OCI-M2 (cell line): ENCODE measurements at regions not wholly inside any gene's neighbourhood (a gene's known extent, or its start where the extent isn't known, plus 50 kb on each side); places are given as distances from the start of the nearest gene placed in this dataset.
"Not testable (repeated sequence)": the region's sequence is repeated elsewhere in the genome, so short reads cannot be mapped to it uniquely, and the experiment has no call there.

Experiments used
- DNase-seq: peaks from one replicate; lab custom pipeline; 2025; ENCODE audit not compliant: unreplicated experiment; lab: John Stamatoyannopoulos, UW

DNA sequence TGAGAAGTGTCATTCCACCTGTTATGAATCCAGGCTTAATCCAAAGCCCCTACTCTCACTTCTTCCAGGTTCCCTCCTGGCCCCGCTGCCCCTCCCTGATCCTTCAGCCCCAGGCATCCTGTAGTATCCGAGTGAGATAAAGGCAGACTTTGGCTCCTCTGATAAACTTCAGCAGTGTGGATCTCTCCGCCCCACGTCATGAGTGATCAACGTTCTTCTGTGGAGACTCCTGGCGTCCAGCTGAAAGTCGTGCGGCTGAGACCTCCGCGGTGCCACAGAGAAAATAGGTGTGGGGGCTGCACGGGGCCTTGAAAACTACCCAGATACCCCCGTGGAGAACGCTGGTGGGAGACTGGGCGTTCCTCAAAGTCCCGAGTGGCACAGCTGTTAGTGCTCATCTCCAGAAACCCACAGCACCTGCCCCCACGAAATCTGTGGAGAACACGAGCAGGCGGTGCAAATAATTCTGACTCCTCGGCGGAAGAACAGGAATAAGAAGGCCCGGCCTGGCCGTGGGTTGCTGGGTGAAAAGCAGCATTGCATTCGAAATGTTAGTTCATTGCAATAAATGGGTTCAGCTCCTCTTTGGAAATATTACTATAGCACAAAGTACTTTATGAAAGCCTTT lies 180.0 kb upstream of the RGS6 start:
- no peak for DNase-seq

DNA sequence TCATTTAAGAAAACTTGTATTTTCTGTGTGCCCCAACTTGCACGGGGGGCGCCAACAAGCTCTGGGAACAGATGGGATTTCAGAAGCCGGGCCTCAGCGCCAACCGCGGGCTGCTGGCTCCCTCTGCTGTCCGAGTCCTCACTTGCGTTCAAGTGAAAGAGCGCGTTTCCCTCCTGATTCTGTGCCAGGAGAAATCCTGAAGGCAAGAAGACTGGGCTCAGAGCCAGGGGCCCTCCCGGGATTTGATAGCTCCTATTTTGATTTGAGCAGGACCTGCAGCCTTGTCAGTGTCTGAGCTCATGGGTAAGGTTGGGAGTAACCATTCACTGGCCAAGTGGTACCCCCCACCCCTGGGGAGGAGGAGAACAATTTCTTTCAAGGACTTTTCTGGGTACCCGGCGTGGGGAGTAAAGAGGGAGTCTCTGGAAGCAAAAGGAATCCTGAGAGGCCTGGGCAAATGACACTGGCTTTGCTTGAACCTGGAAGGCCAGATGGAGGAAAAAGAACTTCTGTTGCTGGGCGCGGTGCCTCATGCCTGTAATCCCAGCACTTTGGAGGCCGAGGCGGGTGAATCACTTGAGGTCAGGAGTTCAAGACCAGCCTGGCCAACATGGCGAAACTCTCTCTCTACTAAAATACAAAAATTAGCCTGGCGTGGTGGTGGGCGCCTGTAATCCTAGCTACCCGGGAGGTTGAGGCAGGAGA lies 179.0 kb upstream of the RGS6 start:
- DNase-seq: peak; percentile 52

DNA sequence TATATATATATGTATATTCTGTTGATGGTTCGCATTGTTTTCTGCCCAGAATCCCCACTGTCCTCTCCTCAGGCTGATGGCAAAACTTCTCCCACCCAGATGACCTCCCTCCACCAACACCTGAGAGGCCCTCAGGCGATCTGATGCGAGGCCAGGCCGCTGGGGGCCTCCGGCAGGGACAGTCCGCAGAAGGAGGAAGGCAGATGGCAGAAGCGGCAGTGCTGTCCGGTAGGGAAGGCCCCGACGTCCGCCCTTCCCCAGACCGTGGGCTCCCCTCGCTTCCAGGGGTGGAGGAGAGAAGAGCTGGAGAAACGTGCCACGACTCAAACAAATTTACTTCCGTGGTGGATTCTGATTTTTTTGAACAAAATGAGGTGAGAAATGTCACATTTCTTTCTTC lies 178.3 kb upstream of the RGS6 start:
- no peak for DNase-seq

DNA sequence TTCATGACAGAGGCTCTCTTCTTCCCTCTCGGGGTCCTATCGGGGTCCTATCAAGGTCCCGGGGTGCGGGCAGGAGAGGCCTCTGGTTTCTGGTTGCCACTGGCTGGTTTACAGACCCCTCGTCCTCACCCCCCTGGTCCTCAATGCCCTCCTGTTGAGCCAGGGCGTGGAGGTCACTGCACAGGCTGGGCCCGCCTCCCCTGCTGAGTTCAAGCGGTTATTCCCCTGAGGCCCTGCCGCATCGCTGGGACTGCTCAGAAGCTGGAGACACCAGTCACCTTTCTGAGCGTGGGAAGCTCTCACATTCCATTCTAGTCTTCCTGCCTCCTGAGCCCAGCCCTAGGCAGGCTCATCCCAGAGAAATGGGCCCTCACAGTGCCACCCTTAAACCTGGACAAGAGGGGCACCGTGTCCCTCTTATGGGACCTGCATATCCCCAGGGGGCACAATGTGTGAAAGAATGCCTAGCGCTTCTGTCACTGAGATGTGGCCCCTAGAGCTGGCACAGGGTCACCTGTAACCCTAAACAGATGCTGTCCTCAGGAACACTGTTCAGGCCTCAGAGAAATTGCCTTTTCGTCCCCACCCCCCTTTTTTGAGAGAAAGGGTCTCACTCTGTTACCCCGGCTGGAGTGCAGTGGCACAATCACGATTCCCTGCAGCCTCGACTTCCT lies 177.7 kb upstream of the RGS6 start:
- DNase-seq: no peak

DNA sequence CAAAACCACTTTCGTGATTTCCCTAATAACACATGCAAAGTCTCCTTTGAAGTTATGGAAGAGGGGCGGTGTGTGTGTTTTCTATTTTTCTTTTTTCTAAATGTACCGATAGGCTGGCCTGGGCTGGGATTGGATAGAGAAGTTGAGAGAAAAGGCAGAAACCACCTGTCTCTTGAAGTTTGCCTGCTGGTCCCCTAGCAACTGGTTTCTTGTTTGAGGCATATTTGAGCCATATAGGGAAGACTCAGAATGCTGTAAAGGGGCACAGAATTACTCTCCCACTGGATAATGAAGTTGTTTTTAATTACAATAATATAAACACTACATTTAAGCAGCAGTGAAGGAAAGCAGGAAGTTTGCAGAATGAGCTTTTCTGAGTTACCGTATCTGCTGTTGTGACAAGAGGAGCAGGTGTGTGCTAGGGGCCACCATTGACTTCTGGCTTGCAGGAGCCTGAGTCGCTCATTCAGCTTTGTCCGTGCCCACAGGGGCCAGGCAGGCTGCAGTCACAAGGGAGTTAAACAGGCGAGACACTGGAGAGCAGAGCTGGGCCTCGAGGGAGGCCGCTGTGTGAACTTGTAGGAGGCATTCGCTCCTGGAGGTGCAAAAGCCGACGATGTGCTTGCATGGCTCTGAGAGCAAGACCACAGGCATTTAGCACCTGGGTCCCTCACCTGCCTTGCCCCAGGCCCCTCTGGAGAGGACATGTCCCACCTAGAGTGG lies 173.8 kb upstream of the RGS6 start:
- DNase-seq: no peak

DNA sequence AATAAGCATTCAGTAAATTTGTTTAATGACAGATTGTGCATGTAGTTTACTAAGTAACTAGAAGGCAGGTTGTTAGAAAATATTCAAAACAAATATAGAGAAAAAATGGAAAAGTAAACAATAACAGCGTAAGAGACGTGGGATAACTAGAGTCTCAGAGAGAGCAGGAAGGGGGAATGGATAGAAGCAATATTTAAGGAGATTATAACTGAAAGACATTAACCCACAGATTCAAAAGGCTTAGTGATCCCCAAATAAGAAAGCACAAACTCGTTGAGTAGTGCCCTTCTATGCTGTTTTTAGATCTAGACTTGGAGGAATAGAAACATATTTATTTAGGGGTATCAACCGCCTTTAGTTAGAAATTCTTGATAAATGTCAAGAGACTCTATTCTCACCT lies 169.7 kb upstream of the RGS6 start:
- no peak for DNase-seq

DNA sequence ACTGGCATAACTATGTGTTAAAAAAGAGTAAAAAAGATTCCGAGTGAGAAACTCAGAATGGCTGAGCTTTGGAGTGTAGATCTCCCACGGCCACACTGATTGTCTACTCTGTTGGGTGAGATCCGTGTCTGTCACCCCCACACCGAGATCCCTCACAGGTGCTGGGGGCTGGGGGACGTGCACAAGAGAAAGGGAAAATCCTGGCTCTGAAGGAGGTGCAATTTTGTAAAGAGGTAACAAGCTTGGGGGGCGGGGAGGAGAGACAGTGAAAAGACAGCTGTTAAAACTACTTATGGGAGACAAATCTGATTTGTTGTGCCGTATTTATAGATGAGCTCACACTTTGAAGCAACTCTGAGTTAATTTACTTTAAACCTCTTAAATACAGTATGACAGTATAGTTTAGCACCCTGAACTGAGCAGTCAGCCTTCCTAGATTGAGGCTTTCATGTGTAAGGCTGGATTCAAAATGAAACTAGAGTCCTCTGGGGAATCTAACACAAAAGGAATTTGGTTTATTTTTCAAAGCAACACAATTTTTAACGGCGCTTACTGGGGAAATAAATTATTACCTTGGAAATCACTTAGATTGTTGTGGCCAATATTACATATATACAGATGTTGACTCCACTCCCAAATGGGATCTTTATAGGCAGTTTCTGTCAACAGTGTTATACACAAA lies 167.4 kb upstream of the RGS6 start:
- DNase-seq: no peak

DNA sequence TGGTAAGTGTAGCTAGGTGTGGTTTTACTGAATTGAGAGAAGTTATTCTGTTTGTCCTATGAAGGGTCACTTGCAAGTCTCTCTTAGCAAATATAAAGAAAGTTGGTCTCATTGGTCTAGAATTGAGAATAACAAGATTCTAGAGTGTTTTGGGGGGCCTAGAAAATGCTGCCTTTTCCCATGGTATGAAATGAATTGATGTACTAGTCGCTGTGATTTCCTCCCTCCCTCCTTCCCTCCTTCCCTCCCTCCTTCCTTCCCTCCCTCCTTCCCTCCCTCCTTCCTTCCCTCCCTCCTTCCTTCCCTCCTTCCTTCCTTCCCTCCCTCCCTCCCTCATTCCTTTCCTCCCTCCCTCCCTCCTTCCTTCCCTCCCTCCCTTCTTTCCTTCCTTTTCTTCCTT lies 166.7 kb upstream of the RGS6 start:
- DNase-seq: no peak

DNA sequence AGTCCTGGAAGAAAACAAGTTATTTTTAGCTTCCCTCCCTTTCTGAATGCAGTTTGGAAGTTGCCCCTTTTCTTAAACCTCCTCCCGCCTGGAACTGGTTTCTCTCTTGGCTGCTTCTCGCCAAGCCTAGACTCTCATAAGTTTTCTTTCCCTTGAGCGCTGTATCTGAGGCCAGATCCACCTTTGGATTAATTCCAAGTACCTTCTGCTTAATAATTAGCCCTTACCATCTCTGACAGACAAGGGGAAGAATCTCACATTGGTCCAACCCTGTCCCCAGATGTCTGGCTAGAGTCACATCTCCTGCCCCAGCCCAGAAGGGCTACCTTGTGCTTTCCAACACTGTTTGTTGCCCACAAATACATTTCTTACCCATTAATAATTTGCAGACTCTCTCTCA lies 161.8 kb upstream of the RGS6 start:
- DNase-seq: no peak

DNA sequence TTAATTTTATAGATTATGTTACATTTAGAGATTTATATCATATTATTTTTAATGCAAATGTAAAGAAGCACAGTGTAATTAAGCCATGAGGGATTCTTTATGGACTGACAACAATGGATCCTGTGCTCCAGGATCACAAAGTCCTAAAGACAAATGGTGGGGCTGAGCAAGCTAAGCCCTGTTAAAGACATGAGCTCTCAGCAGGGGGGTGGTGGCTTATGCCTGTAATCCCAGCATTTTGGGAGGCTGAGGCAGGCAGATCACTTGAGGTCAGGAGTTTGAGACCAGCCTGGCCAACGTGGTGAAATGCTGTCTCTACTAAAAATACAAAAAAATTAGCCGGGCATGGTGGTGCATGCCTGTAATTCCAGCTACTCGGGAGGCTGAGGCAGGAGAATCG lies 160.8 kb upstream of the RGS6 start:
- not testable (repeated sequence) for DNase-seq

DNA sequence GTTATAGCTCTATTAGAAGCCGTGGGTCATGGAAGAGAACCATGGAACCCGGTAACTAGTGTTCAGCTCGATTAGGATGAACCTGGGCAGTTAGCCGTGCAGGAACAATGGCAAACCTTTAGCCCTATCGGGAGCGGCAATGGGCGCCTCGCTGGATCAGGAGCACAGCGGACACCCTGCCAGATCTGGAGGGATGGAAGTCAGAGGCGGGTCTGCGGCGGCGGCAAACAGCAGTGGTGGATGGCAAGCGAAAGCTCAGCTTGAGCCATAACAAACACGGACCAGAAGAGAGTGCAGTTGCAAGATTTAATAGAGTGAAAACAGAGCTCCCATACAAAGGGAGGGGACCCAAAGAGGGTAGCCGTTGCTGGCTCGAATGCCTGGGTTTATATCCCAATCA lies 160.2 kb upstream of the RGS6 start:
- DNase-seq: not testable (repeated sequence)

DNA sequence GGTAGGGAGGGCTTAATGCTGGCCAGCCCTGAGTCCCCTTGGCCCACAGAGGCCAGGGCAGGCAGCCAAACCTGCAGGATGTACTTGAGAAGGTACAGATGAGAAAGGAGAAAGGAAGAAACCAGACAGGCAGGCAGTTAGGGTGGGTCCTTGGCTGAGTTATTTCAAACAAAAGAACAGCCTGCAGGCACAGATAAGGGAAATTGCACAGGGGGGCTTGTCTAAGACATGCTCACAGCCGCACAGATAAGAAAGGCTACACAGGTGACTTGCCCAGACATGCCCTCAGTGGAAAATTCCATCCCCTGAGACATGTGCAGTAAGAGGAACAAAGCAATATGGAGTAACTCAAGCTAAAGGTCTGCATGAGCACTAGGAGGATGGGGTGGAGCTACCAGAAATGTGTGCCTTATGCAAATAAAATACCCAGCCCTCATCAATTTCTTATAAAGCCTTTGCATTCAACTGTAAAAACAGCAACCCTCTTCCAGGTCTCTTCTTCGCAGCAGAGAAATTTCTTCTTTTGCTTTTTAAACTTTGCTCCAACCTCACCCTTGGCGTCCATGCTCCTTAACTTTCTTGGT lies 158.2 kb upstream of the RGS6 start:
- DNase-seq: no peak

DNA sequence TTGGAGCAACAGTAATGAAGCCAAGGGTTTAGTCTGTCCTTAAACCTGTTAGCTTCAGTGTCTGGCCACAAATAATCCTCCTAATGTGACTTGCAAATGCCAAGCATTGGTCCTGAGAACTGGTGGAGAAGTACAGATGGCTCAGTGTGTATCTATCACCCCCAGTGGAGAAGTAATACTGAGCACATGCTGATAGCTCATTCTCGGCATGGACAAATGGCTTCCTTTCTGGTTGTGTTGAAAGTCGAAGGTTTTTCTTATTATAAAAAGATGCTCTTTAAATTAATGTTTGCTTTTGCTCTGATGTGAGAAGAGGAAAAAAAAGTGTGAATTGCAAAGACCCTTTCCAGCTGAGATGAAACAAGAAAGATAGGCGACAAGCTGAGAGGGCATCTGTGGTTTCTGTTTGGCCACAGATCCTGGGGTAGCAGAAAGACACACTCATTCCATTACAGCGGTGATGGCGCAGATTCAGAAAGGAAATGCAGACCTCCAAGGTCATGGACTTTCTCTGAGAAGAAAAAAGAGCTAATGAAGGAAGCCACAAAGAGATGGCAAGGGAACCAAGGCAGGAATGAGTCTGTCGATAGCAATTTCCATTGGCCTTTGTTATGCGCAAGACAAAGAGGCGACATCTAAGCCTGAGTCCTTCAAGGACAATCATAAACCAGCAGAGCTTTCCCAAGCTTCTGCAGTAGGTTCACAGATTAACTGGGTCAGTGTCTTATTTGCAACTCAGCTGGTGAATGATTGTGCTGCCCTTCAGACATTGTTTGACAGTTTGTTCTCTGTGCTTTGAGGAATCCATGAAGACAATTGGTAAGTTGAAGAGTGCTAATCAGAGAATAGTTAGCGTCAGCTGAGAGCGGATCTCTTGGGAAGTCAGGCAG lies 155.5 kb upstream of the RGS6 start:
- no peak for DNase-seq

DNA sequence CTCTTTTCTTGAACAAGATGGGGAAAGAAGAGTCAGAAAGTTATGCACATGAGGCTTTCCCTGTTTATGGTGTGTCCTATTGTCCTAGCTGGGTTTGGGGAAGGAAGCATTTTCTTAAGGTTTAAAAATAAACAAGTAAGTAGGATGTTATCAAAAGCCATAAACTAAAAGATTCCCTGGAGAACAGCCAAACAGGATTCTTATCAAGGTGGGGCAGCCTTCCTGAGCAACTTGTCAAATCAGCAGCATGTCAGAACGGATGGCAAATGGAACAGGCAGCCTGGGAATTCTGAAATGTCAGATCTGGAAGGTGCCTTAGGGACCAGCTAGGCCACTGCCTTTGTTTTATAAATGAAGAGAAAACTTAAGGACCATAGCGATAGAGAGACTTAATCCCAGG lies 152.2 kb upstream of the RGS6 start:
- no peak for DNase-seq

DNA sequence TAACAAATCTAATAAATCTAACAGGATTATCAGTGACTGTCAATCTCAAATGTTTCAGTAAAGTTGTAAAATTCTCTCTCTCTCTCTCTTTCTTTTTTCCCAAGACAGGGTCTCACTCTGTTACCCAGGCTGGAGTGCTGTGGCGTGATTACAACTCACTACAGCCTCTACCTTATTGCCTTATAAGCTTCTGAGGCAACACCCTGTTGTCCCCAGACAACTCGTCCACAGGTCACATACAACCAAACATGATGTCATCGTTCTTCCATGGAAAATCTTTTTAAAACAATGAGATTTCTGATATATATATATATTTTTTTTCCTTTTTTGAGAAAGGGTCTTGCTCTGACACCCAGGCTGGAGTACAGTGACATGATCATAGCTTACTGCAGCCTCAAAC lies 151.4 kb upstream of the RGS6 start:
- no peak for DNase-seq

DNA sequence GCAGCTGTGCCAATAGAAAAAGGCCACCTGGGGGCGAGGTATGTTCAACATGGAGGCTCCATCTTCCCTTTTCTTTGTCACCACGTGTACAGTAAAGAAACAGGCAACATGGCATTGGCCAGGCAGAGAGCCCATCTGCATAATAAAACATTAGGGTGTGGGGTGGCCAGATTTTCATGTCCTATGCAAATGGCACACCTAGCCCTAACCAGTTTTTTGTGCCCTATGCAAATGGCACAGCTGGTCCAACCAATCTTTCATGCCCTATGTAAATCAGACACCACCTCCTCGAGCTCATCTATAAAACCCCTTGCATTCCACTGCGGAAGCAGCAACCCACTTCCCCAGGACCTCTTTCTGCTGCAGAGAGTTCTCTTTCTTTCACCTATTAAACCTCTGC lies 149.1 kb upstream of the RGS6 start:
- no peak for DNase-seq

DNA sequence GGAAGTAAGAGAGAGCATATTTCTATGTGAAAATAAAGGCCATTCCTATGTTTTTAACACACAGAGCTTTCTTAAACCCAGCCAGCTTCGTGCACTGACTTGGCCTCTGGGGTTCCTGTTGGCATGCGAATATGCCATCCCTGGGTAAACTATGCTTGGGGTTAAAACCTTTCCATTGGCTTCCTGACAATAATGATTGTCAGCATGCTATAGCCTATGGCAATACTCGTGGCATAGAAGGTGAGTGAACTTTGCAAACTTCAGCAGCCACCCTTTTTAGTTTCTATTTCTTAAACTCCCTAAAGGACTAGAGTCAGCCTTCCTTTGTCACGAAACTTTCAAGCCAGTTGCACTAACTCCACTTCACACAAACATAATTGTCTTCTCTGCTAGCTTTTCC lies 148.4 kb upstream of the RGS6 start:
- no peak for DNase-seq

DNA sequence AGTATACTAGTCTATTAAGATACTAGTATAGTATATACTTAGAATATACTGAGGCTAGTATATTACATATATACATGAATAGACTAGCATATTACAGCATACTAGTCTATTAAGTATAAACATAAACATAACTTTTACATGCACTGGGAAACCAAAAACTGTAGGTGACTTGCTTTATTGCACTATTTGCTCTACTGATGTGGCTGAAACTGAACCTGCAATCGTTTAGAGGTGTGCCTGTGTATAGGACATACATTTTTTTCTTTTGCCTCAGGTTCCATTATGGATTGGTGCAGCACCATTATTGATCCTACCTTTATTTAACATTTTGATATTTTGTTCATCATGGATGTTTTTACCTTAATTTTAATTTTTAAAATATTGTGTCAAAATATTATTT lies 143.2 kb upstream of the RGS6 start:
- DNase-seq: no peak

DNA sequence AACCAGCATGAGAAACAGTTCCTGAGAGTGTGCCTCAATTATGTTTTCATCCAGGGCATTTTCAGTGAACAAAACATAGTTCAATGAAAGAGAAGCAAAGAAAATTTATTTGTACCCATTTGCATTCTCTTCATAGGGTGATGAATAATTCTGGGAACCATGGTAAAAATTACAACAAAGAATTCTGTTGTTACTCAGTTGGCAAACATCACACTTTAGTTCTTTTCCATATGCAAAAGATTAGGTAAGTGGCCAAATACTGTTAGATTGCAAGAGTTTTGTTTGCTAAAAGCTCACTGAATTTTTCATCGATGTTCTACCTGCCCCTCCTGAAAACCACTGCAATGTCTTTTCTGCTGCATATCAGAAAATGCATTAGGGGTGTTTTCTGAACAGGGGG lies 132.4 kb upstream of the RGS6 start:
- DNase-seq: no peak

DNA sequence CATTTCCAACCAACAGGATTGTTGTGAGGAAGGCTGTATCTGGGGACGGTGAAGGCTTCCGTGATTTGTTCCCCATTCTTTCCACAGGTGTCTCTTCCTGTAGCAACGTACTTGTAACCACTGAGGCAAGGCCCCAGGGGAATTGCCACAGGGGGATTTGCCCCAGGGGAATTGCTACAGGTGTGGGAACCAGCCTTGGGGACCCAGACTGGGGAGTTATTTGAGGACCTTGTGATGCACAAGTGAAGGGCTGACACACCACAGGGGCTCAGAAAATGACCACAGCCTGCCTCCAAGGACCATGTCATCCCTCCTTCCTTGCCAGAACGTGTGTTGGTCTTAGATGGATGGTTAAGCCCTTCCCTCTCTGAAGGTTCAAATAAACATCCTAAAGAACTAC lies 131.4 kb upstream of the RGS6 start:
- DNase-seq: no peak
